ENCODE measurements at regions not wholly inside any gene's neighbourhood (a gene's known extent, or its start where the extent isn't known, plus 50 kb on each side); places are given as distances from the start of the nearest gene placed in this dataset.
"Not testable (repeated sequence)": the region's sequence is repeated elsewhere in the genome, so short reads cannot be mapped to it uniquely, and the experiment has no call there.

- H3K4me3 ChIP-seq (ENCODE audit: control insufficient read depth, low read depth, low read length) = no peak overlapping the region
- no peak for DNase-seq (ENCODE audit: low read depth)
- no peak for TF ChIP-seq CTCF (conservative IDR thresholded peaks at IDR 0.05; ENCODE audit: control insufficient read depth, insufficient read depth, low read depth, low read length)
Measured at GRCh38 chr6:168377856-168378832, 58.6 kb upstream of the DACT2 start.

GRCh38 chr6:168379579-168379978 is 60.0 kb upstream of the DACT2 start:
- not testable (repeated sequence) for DNase-seq (ENCODE audit: low read depth); H3K4me3 ChIP-seq (ENCODE audit: control insufficient read depth, low read depth, low read length)

GRCh38 chr6:168380166-168380955 is 60.6 kb upstream of the SMOC2 start:
- not testable (repeated sequence) for DNase-seq (ENCODE audit: low read depth); H3K4me3 ChIP-seq (ENCODE audit: control insufficient read depth, low read depth, low read length)

GRCh38 chr6:168380956-168381605 is 59.9 kb upstream of the SMOC2 start:
- no peak for DNase-seq (ENCODE audit: low read depth)
- no peak for TF ChIP-seq CTCF (conservative IDR thresholded peaks at IDR 0.05; ENCODE audit: control insufficient read depth, insufficient read depth, low read depth, low read length)

GRCh38 chr6:168381726-168382458 is 59.1 kb upstream of the SMOC2 start:
- no peak overlapping the region for H3K4me3 ChIP-seq (ENCODE audit: control insufficient read depth, low read depth, low read length)
- TF ChIP-seq CTCF (conservative IDR thresholded peaks at IDR 0.05; ENCODE audit: control insufficient read depth, insufficient read depth, low read depth, low read length) = no peak
- no peak for DNase-seq (ENCODE audit: low read depth)

More at GRCh38 chr6:168380956-168381605, 59.9 kb upstream of the SMOC2 start:
- H3K4me3 ChIP-seq (ENCODE audit: control insufficient read depth, low read depth, low read length) = no peak overlapping the region

GRCh38 chr6:168383062-168383854 is 57.7 kb upstream of the SMOC2 start:
- TF ChIP-seq CTCF (conservative IDR thresholded peaks at IDR 0.05; ENCODE audit: control insufficient read depth, insufficient read depth, low read depth, low read length) = no peak
- no peak overlapping the region for H3K4me3 ChIP-seq (ENCODE audit: control insufficient read depth, low read depth, low read length)
- no peak for DNase-seq (ENCODE audit: low read depth)

Data from fibroblast of mammary gland (primary cell).